ENCODE measurements at regions not wholly inside any gene's neighbourhood (a gene's known extent, or its start where the extent isn't known, plus 50 kb on each side); places are given as distances from the start of the nearest gene placed in this dataset.
"Not testable (repeated sequence)": the region's sequence is repeated elsewhere in the genome, so short reads cannot be mapped to it uniquely, and the experiment has no call there.

DNA sequence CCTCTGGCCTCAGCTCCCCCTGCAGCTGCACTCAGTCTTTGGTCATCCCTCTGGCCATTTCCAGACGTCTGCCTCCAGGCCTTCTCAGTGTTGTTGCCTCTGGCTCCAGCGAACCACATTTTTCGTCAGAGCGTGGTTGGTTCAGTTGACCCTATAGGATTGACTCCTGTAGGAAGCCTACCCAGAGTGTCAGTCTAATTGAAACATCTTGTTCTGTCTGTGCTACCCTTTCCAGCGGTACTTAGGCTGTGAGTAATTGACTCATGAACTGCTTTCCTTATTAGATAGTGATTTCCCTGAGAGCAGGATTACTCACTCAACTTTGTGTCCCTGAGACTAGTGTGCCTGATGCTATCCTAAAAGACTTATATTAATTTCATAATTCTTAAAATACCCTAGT, 373.2 kb downstream of the ATP23 start:
- TF ChIP-seq ZFX (IDR thresholded peaks at IDR 0.05), result no peak
- TF ChIP-seq, protein P1, sequence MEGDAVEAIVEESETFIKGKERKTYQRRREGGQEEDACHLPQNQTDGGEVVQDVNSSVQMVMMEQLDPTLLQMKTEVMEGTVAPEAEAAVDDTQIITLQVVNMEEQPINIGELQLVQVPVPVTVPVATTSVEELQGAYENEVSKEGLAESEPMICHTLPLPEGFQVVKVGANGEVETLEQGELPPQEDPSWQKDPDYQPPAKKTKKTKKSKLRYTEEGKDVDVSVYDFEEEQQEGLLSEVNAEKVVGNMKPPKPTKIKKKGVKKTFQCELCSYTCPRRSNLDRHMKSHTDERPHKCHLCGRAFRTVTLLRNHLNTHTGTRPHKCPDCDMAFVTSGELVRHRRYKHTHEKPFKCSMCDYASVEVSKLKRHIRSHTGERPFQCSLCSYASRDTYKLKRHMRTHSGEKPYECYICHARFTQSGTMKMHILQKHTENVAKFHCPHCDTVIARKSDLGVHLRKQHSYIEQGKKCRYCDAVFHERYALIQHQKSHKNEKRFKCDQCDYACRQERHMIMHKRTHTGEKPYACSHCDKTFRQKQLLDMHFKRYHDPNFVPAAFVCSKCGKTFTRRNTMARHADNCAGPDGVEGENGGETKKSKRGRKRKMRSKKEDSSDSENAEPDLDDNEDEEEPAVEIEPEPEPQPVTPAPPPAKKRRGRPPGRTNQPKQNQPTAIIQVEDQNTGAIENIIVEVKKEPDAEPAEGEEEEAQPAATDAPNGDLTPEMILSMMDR (conservative IDR thresholded peaks at IDR 0.05), result no peak
- H3K27ac ChIP-seq, result no peak overlapping the region

DNA sequence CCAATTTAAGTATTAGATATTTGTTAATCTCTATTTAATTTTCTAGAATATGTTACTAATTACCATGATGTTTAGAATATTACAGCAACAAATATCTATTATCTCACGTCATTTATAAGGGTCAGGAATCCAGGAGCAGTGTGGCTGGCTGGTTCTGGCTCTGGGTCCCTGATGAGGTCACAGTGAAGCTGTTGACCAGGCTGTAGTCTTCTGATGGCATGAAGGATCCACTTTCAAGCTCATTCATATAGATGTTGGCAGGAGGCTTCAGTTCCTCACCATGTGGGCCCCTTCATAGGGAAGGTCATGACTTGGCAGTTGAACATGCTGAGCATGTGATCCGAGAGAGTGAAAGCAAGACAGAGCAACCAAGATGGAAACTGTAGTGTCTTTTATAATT, 375.6 kb downstream of the ATP23 start:
- H3K27ac ChIP-seq, result no peak overlapping the region
- TF ChIP-seq, protein P1 (conservative IDR thresholded peaks at IDR 0.05), result no peak
- TF ChIP-seq ZFX (IDR thresholded peaks at IDR 0.05), result no peak

DNA sequence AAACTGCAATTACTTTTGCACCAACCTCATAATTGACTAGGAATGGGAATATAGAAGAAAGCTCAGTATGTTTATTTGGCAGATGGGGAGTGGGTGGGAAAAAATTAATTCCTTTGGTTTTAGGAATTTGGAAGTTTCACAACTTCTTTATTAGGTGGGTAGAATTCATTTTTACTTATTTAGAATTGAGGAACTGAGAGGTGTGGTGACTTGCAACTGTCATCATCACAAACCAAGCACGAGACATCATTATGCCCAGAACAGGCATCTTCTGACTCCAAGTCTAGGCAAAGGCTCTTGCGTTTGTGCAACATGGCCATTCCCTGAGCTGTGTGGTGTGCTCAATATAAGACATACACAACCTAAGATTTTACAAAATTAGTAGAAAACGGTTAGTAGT, 380.0 kb downstream of the ATP23 start:
- no peak for TF ChIP-seq ZFX (IDR thresholded peaks at IDR 0.05)
- TF ChIP-seq, protein P1 (conservative IDR thresholded peaks at IDR 0.05), result no peak

DNA sequence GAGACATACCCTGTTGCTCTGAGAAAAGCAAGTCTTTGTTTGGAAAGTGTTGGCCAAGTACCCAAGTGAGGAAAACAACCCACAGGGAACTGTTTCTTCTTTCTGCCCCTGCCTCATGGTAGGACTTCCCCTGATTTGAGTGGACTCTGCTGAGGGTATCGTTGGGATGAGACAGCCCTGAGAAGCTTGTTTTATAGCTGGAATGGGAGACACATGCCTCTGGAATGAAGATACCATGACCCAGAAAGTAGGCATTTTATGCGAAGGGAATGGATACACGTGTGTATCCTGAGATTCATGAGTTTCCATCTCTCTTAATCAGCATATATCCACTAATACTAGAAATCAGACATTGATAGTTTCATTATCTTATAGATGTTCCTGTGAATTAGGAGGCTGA, 382.3 kb downstream of the ATP23 start:
- H3K27ac ChIP-seq, result no peak overlapping the region
- TF ChIP-seq, protein P1 (conservative IDR thresholded peaks at IDR 0.05), result no peak
- no peak for TF ChIP-seq ZFX (IDR thresholded peaks at IDR 0.05)

More for the DNA sequence above, 380.0 kb downstream of the ATP23 start:
- H3K27ac ChIP-seq, result no peak overlapping the region

DNA sequence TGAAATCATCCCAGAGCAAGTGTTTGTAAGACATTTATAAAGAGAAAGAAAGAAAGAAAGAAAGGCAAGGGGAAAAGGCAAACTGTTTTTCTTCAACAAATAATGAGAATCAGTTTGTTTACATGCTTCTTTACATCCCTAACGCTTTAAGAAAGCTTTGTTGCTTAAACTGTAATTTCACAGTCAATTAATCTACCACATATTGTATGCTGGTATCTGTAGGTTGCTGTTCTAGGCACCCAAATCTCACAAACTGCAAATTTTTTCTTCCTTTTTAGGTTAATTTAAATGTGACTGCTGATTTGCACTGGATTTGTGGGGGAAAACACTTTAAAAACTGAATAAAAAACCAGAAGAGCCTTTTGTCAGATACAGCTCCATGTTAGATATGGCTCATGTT, 384.2 kb downstream of the ATP23 start:
- no peak for TF ChIP-seq ZFX (IDR thresholded peaks at IDR 0.05)
- TF ChIP-seq, protein P1 (conservative IDR thresholded peaks at IDR 0.05), result no peak

DNA sequence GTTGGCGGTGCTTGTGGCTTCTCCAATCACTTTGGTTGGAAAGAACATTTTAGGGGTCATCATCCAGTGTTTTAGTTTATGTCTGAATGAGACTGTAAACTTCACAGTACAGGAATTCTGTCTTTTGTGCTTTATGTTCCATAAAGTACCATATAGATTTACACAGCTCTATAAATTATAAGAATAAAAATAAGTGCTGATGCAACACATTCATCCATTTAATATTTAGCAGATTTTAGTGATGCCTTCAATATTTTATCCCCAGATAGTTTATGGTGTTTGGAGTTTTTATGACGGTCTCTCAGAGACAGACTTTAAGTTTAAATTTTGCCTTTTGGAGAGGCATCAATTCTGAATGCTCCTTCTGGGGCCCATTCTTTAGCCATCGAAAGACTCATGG, 385.2 kb downstream of the ATP23 start:
- no peak overlapping the region for H3K27ac ChIP-seq
- TF ChIP-seq, protein P1 (conservative IDR thresholded peaks at IDR 0.05), result no peak
- TF ChIP-seq ZFX (IDR thresholded peaks at IDR 0.05), result no peak

More for the DNA sequence above, 384.2 kb downstream of the ATP23 start:
- H3K27ac ChIP-seq, result no peak overlapping the region

DNA sequence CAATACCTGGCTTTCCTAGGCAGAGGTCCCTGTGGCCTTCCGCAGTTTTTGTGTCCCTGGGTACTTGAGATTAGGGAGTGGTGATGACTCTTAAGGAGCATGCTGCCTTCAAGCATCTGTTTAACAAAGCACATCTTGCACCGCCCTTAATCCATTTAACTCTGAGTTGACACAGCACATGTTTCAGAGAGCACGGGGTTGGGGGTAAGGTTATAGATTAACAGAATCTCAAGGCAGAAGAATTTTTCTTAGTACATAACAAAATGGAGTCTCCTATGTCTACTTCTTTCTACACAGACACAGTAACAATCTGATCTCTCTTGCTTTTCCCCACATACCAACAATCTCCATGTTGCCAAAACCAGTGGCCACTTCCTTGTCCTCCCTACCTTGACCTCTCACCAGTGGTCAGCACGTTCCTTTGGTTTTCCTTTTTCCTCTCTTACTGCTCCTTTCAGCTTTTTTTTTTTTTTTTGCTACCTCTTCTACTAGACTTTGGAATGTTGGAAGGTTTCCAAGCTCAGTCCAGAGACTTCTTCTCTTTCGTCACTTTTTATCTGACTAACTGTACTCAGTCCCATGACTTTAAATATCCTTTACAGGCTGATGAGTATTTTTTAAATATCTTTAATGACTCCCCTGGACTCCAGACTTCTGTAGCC, 395.3 kb downstream of the ATP23 start:
- H3K27ac ChIP-seq, result not testable (repeated sequence)

DNA sequence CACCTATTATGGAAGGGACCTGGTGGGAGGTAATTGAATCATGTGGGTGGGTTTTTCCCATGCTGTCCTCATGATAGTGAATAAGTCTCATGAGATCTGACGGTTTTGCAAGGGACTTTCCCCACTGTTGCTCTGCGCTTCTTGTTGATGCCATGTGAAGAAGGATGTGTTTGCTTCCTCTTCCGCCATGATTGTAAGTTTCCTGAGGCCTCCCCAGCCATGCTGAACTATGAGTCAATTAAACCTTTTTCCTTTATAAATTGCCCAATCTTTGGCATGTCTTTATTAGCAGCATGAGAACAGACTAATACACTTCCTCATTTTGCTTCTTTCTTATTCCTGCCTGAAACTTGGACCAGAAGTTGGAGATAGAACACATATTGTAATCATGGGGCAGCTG, 396.2 kb downstream of the ATP23 start:
- H3K27ac ChIP-seq, result not testable (repeated sequence)

All from C4-2B (cell line).